ENCODE measurements at regions not wholly inside any gene's neighbourhood (a gene's known extent, or its start where the extent isn't known, plus 50 kb on each side); places are given as distances from the start of the nearest gene placed in this dataset.

DNA sequence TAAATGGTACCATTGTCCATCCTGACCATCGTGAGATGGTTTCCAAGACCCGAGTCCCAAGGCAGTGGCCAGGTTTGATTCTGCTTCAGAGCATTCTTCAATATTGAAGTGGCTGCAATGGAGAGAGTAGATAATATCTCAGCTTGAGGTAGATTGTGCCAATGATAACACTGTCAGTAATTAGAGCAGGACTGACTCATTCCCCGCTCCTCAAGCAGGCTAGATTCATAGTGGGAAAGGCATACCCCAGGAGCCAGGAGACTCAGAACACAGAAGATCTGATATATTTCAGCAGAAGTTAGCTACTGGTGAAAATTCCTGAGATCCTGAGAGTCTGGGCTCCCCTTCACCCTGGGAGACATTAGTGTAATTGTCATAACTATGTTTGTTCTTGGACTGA, 55.6 kb upstream of the LARGE1 start:
- no peak for TF ChIP-seq POLR2AphosphoS5 (IDR thresholded peaks at IDR 0.05; ENCODE audit: insufficient read depth, low read depth, low read length)
- no peak for TF ChIP-seq POLR2A (IDR thresholded peaks at IDR 0.05; ENCODE audit: low read depth, low read length)
- TF ChIP-seq JUN (IDR thresholded peaks at IDR 0.05; ENCODE audit: borderline replicate concordance, insufficient read depth, insufficient read length, low read depth), result no peak

All from endothelial cell of umbilical vein (primary cell).